PC-9 (cell line): ENCODE measurements at regions not wholly inside any gene's neighbourhood (a gene's known extent, or its start where the extent isn't known, plus 50 kb on each side); places are given as distances from the start of the nearest gene placed in this dataset.

Source experiments
- EZH2 ChIP-seq: fragments of 200-600 bp; sonication (generic); IDR thresholded peaks from 2 replicates; pipeline ENCODE4 v1.8.0; 2017; ENCODE audit warnings: antibody characterized with exemption, low read depth
- TF ChIP-seq, protein P1 (sequence below): fragments of 200-600 bp; sonication (generic); conservative IDR thresholded peaks from 2 replicates; pipeline ENCODE4 v1.6.1; 2017; ENCODE audit warnings: mixed run types, antibody characterized with exemption, mild to moderate bottlenecking, moderate library complexity

GRCh38 chr9:116099821-116100220, 53.8 kb upstream of the PAPPA start:
- TF ChIP-seq, protein P1, sequence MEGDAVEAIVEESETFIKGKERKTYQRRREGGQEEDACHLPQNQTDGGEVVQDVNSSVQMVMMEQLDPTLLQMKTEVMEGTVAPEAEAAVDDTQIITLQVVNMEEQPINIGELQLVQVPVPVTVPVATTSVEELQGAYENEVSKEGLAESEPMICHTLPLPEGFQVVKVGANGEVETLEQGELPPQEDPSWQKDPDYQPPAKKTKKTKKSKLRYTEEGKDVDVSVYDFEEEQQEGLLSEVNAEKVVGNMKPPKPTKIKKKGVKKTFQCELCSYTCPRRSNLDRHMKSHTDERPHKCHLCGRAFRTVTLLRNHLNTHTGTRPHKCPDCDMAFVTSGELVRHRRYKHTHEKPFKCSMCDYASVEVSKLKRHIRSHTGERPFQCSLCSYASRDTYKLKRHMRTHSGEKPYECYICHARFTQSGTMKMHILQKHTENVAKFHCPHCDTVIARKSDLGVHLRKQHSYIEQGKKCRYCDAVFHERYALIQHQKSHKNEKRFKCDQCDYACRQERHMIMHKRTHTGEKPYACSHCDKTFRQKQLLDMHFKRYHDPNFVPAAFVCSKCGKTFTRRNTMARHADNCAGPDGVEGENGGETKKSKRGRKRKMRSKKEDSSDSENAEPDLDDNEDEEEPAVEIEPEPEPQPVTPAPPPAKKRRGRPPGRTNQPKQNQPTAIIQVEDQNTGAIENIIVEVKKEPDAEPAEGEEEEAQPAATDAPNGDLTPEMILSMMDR, result no peak
- no peak for TF ChIP-seq EZH2
